ENCODE measurements at regions not wholly inside any gene's neighbourhood (a gene's known extent, or its start where the extent isn't known, plus 50 kb on each side); places are given as distances from the start of the nearest gene placed in this dataset.

GRCh38 chr6:26268659-26269402 is 96.2 kb upstream of the BTN3A2 start:
- ChIA-PET CTCF (no interaction called here), POLR2A (ENCODE audit: low non-redundant PET) (interaction anchor here (0.5 to 1.0 kb wide), 3 partner anchors 15 to 1605 kb away, joined by 3 to 7 read pairs (median 6); no protein-coding TSS in a partner anchor)
- H3K9me3 ChIP-seq (ENCODE audit: low read depth, low read length, poor library complexity, severe bottlenecking) = no peaks in the 10 kb centered on the region
- H3K27ac ChIP-seq (ENCODE audit: low read depth, low read length, poor library complexity, severe bottlenecking) = peak overlapping the region; percentile 94
- peaks cover 7% of the 10 kb centered on the region for H3K4me1 ChIP-seq (ENCODE audit: insufficient read depth, low read length, poor library complexity, severe bottlenecking)
- intact Hi-C loops (cut with micrococcal nuclease; ENCODE audit: unreplicated experiment) = no loop called here
- peak overlapping the region; percentile 66 for H3K4me3 ChIP-seq (ENCODE audit: low read depth, low read length, poor library complexity, severe bottlenecking)
- H3K36me3 ChIP-seq (ENCODE audit: insufficient read depth, low read length, poor library complexity, severe bottlenecking) = no peaks in the 10 kb centered on the region
- BruUV-seq (replicated peaks) = no TSS peak
- no peaks in the 10 kb centered on the region for H3K27me3 ChIP-seq (replicated peaks; ENCODE audit: insufficient read depth, low read depth, low read length, poor library complexity)
- TF ChIP-seq CTCF (conservative IDR thresholded peaks at IDR 0.05; ENCODE audit: low read depth, low read length) (no peak), EZH2 (IDR thresholded peaks at IDR 0.05; ENCODE audit: borderline replicate concordance, low read depth, low read length, poor library complexity, severe bottlenecking) (no peak)
- peak; percentile 80 for DNase-seq (ENCODE audit: low spot score)

- Histone ChIP-seq H3K27ac (ENCODE audit: low read depth, low read length, poor library complexity, severe bottlenecking) (peak overlapping the region; percentile 94), H3K36me3 (ENCODE audit: insufficient read depth, low read length, poor library complexity, severe bottlenecking) (no peaks in the 10 kb centered on the region), H3K4me1 (ENCODE audit: insufficient read depth, low read length, poor library complexity, severe bottlenecking) (peaks cover 14% of the 10 kb centered on the region), H3K27me3 (replicated peaks; ENCODE audit: insufficient read depth, low read depth, low read length, poor library complexity) (no peaks in the 10 kb centered on the region), H3K9me3 (ENCODE audit: low read depth, low read length, poor library complexity, severe bottlenecking) (no peaks in the 10 kb centered on the region), H3K4me3 (ENCODE audit: low read depth, low read length, poor library complexity, severe bottlenecking) (peak overlapping the region; percentile 66)
- TF ChIP-seq CTCF (conservative IDR thresholded peaks at IDR 0.05; ENCODE audit: low read depth, low read length) (no peak), EZH2 (IDR thresholded peaks at IDR 0.05; ENCODE audit: borderline replicate concordance, low read depth, low read length, poor library complexity, severe bottlenecking) (no peak)
- BruUV-seq (replicated peaks) = no TSS peak
- intact Hi-C loops (cut with micrococcal nuclease; ENCODE audit: unreplicated experiment) = loop anchor here (5.0 kb wide), 3 partner anchors 53 to 877 kb away; a partner anchor contains a TSS
- DNase-seq (ENCODE audit: low spot score) = peak; percentile 63
- ChIA-PET POLR2A (ENCODE audit: low non-redundant PET) (interaction anchor here (0.7 to 2.3 kb wide), 7 partner anchors 12 to 1596 kb away, joined by 3 to 9 read pairs (median 3); a partner anchor contains a TSS), CTCF (interaction anchor here (0.6 to 1.4 kb wide), 2 partner anchors 12 to 94 kb away, joined by 7 to 10 read pairs; no protein-coding TSS in a partner anchor)
These were observed 95.2 kb upstream of the BTN3A2 start for GRCh38 chr6:26269531-26270485.

- H3K4me3 ChIP-seq (ENCODE audit: low read depth, low read length, poor library complexity, severe bottlenecking) = peak overlapping the region; percentile 66
- H3K9me3 ChIP-seq (ENCODE audit: low read depth, low read length, poor library complexity, severe bottlenecking) = no peaks in the 10 kb centered on the region
- ChIA-PET CTCF (interaction anchor here (1.4 kb wide), 1 partner anchor 12 kb away, joined by 7 read pairs; no protein-coding TSS in a partner anchor), POLR2A (ENCODE audit: low non-redundant PET) (interaction anchor here (0.7 to 2.3 kb wide), 9 partner anchors 12 to 1596 kb away, joined by 3 to 9 read pairs (median 4); a partner anchor contains a TSS)
- BruUV-seq (replicated peaks) = no TSS peak
- H3K4me1 ChIP-seq (ENCODE audit: insufficient read depth, low read length, poor library complexity, severe bottlenecking) = peaks cover 16% of the 10 kb centered on the region
- H3K27ac ChIP-seq (ENCODE audit: low read depth, low read length, poor library complexity, severe bottlenecking) = peak overlapping the region; percentile 94
- TF ChIP-seq CTCF (conservative IDR thresholded peaks at IDR 0.05; ENCODE audit: low read depth, low read length) (peak; percentile 10; the same call in 1 of the 2 replicates), EZH2 (IDR thresholded peaks at IDR 0.05; ENCODE audit: borderline replicate concordance, low read depth, low read length, poor library complexity, severe bottlenecking) (no peak)
- DNase-seq (ENCODE audit: low spot score) = peak; percentile 65
- intact Hi-C loops (cut with micrococcal nuclease; ENCODE audit: unreplicated experiment) = loop anchor here (5.0 kb wide), 3 partner anchors 53 to 877 kb away; a partner anchor contains a TSS
- H3K36me3 ChIP-seq (ENCODE audit: insufficient read depth, low read length, poor library complexity, severe bottlenecking) = no peaks in the 10 kb centered on the region
- no peaks in the 10 kb centered on the region for H3K27me3 ChIP-seq (replicated peaks; ENCODE audit: insufficient read depth, low read depth, low read length, poor library complexity)
These were observed 94.5 kb upstream of the BTN3A2 start for GRCh38 chr6:26270486-26270861.

All from A673 (cell line).